Stimulated activated naive B cell treated with anti-CD40 and anti-IgM and Interleukin-4, amounts not matched to agents 10 μg/mL and 1 μg/mL and 100 μg/mL, for 72 hours (primary cell): ENCODE measurements at regions not wholly inside any gene's neighbourhood (a gene's known extent, or its start where the extent isn't known, plus 50 kb on each side); places are given as distances from the start of the nearest gene placed in this dataset.
A peak's percentile ranks its signal among the peaks of the same experiment; 100 is the strongest.
"Not testable (repeated sequence)": the region's sequence is repeated elsewhere in the genome, so short reads cannot be mapped to it uniquely, and the experiment has no call there.

ENCODE experiments used
- ATAC-seq, 2 donors: fragments of 150-1000 bp; cut with Tn5 transposase; replicated peaks; 2 replicates each; pipeline ENCODE4 v1.10.0; 2021; ENCODE audit warnings: moderate library complexity in 1 of 2
- DNase-seq: peaks from one replicate; pipeline ENCODE4 v3.0.0; 2021
- H3K27ac Mint-ChIP-seq: one replicate; pipeline ENCODE4 v1.8.0; 2022; ENCODE audit warnings: mild to moderate bottlenecking, mixed read lengths
- H3K27me3 Mint-ChIP-seq, 2 donors: one replicate each; pipeline ENCODE4 v1.8.0; 2022; ENCODE audit warnings: mixed read lengths in 2 of 2
- H3K36me3 Mint-ChIP-seq, 2 donors: one replicate each; pipeline ENCODE4 v1.8.0; 2022; ENCODE audit warnings: mixed read lengths in 2 of 2, mild to moderate bottlenecking in 1 of 2
- H3K4me1 Mint-ChIP-seq, 2 donors: one replicate each; pipeline ENCODE4 v1.8.0; 2022; ENCODE audit warnings: mixed read lengths in 2 of 2, mild to moderate bottlenecking in 1 of 2
- H3K4me3 Mint-ChIP-seq, 2 donors: one replicate each; pipeline ENCODE4 v1.8.0; 2022; ENCODE audit warnings: mild to moderate bottlenecking in 2 of 2, mixed read lengths in 2 of 2, moderate library complexity in 1 of 2
- H3K9me3 Mint-ChIP-seq, 2 donors: one replicate each; pipeline ENCODE4 v1.8.0; 2022; ENCODE audit warnings: mixed read lengths in 2 of 2, mild to moderate bottlenecking in 1 of 2

DNA sequence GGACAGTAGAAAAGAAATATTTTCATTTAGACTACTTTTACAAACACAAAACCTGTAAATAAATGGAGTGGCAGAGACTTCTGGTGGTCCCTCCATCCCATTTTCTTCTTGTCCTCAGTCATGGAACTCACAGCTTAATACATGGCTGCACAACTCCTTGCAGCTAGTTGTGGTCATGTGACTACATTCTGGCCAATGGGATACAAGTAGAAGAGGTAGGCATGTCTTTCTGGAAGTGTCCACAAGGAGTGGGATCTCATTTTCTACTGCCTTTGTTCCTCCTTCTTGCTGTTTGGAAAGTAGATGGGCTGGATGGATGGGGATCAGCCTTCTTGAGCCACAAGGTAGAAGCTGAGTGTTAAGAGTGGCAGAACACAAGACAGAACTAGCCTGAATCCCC, 555.8 kb downstream of the SATB2 start:
- ATAC-seq = no peak
- H3K27me3 Mint-ChIP-seq = no peaks in the 10 kb centered on the region
- peaks cover 5 to 9% of the 10 kb centered on the region in 2 donors for H3K9me3 Mint-ChIP-seq
- DNase-seq = no peak
- H3K4me3 Mint-ChIP-seq = no peak overlapping the region
- H3K4me1 Mint-ChIP-seq = peaks cover 5 to 8% of the 10 kb centered on the region in 2 donors
- no peak overlapping the region for H3K27ac Mint-ChIP-seq
- H3K36me3 Mint-ChIP-seq = no peaks in the 10 kb centered on the region

DNA sequence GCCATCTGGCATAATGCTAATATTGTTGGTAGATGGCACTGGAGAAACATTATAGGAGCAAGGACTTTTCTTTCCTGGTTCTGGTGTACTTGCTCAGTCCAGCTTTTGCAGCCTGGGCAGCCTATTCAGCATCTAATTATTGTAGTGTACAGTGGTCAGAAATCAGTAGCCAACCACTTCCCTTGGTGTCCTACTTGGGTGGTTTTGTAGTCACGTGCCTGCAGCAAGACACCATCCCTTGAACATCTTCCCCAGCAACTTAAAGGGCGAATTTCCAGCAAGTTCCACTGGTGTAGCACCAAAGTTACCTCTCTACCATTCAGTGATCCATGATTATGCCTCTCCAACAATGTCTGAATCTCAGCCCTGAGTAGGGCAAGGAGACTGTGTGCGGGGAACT, 557.6 kb downstream of the SATB2 start:
- Mint-ChIP-seq H3K27ac (no peak overlapping the region), H3K4me1 (no peaks in the 10 kb centered on the region), H3K36me3 (no peaks in the 10 kb centered on the region), H3K27me3 (no peaks in the 10 kb centered on the region), H3K4me3 (no peak overlapping the region), H3K9me3 (peaks cover 3 to 9% of the 10 kb centered on the region in 2 donors)
- ATAC-seq (no peak), DNase-seq (no peak)

DNA sequence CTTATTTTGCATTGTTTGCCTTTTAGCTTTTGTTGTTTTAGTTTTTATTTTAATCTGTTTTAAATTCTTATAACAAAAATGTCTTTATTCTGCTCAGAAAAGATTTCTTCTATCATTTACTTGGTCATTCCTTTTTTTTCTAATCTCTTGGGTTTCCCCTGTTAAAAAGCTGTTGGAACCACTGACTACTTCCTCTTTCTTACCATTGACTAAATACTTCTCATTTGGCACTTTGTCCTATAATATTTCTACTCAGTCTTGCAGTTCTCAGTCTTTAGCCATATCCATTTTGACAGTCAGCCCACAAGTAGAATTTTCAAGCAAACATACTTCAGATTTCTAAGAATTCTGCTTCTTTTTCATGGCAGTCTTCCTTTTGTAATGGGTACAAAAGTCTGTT, 567.2 kb downstream of the SATB2 start:
- H3K27ac Mint-ChIP-seq = no peak overlapping the region
- peaks cover 8 to 9% of the 10 kb centered on the region in 2 donors for H3K9me3 Mint-ChIP-seq
- ATAC-seq (peak in 1 of 2 donors; percentile 38), DNase-seq (no peak)
- no peaks in the 10 kb centered on the region for H3K4me1 Mint-ChIP-seq
- no peaks in the 10 kb centered on the region for H3K27me3 Mint-ChIP-seq
- no peaks in the 10 kb centered on the region for H3K36me3 Mint-ChIP-seq
- no peak overlapping the region for H3K4me3 Mint-ChIP-seq

DNA sequence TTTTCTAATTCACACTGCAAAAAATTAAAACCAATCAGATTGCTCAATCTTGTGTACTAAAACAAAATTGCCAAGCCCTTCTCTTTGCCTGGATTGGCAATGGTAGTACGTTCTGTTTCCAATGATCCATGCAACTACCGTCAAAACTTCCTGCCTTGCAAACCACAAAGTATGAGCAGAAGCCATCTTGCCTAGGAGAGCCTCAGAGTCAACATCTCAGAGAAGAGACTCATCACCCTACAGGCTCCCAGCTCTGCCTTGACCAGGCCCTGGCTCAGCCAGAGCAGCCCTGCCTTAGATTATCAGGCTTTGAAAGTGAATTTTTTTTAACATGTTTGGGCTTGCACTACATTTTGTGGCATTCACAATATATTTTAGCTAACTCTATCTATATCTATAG, 574.1 kb downstream of the SATB2 start:
- no peak overlapping the region for H3K4me3 Mint-ChIP-seq
- no peak overlapping the region for H3K27ac Mint-ChIP-seq
- H3K36me3 Mint-ChIP-seq = no peaks in the 10 kb centered on the region
- H3K27me3 Mint-ChIP-seq = no peaks in the 10 kb centered on the region
- H3K9me3 Mint-ChIP-seq = no peaks in the 10 kb centered on the region
- no peaks in the 10 kb centered on the region for H3K4me1 Mint-ChIP-seq
- ATAC-seq (no peak), DNase-seq (no peak)

DNA sequence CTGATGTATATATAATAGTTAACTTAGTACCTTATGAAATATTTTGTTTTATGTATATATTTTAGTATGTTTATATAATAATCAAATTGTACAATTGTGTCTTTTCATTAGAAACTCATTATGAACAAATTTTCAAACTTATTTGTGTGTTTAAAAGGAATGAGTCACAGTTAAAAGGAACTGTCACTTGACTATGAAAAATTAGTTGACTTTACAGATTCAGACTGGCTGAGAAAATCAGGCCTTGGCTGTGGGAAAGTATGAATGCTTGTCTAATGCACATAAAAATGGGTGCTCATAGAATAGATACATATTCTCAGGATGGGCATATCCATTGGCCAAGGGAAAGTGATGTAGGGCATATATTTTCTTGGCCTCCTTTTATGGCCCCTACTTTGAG, 576.8 kb downstream of the SATB2 start:
- H3K4me3 Mint-ChIP-seq = no peak overlapping the region
- ATAC-seq = no peak
- H3K36me3 Mint-ChIP-seq = no peaks in the 10 kb centered on the region
- H3K27me3 Mint-ChIP-seq = no peaks in the 10 kb centered on the region
- no peaks in the 10 kb centered on the region for H3K9me3 Mint-ChIP-seq
- no peak for DNase-seq
- H3K4me1 Mint-ChIP-seq = no peaks in the 10 kb centered on the region
- no peak overlapping the region for H3K27ac Mint-ChIP-seq

DNA sequence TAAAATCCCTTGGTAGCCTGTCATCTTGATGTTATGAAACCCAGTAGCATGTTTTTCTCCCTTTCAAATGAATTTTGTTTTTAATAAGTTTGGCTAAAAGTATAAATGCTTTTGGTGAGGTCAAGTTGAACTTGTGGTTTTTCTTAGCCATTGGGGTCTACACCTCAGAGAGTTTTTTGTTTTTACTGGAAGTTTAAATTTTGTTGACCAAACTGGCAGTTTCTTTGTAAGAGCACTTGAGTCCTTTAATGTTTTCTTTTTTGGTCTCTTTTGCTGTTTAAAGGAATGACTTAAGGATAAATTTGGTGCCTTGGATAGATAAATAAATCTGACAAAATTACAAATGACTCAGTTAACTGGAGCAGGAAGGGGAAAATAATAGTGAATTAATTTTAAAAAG, 577.3 kb downstream of the SATB2 start:
- H3K4me1 Mint-ChIP-seq = no peaks in the 10 kb centered on the region
- H3K27me3 Mint-ChIP-seq = no peaks in the 10 kb centered on the region
- no peak overlapping the region for H3K27ac Mint-ChIP-seq
- H3K36me3 Mint-ChIP-seq = no peaks in the 10 kb centered on the region
- H3K4me3 Mint-ChIP-seq = no peak overlapping the region
- ATAC-seq (no peak), DNase-seq (no peak)
- H3K9me3 Mint-ChIP-seq = peaks cover 0 to 3% of the 10 kb centered on the region in 2 donors

DNA sequence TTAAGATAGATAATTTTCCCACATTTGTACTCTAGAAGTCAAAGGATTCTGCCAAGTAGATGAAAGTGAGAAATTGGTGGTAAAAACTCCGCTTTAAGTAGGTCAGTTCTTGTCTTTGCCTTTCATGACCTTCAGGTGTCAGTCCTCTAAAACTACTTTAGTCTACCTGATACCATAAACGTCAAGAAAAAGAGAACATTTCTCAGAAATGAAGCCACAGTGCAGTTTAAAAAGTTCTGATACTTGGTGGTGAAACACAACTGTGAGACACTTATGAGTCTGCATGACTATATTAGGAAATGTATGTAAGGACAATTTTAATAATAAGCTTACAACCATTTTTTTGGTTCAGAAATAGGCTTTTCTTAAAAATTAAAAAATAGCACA, 583.3 kb downstream of the SATB2 start:
- Mint-ChIP-seq H3K36me3 (no peaks in the 10 kb centered on the region), H3K27ac (no peak overlapping the region), H3K9me3 (peaks cover 1 to 3% of the 10 kb centered on the region in 2 donors), H3K4me3 (no peak overlapping the region), H3K27me3 (no peaks in the 10 kb centered on the region), H3K4me1 (no peaks in the 10 kb centered on the region)
- no peak for DNase-seq
- ATAC-seq = no peak

DNA sequence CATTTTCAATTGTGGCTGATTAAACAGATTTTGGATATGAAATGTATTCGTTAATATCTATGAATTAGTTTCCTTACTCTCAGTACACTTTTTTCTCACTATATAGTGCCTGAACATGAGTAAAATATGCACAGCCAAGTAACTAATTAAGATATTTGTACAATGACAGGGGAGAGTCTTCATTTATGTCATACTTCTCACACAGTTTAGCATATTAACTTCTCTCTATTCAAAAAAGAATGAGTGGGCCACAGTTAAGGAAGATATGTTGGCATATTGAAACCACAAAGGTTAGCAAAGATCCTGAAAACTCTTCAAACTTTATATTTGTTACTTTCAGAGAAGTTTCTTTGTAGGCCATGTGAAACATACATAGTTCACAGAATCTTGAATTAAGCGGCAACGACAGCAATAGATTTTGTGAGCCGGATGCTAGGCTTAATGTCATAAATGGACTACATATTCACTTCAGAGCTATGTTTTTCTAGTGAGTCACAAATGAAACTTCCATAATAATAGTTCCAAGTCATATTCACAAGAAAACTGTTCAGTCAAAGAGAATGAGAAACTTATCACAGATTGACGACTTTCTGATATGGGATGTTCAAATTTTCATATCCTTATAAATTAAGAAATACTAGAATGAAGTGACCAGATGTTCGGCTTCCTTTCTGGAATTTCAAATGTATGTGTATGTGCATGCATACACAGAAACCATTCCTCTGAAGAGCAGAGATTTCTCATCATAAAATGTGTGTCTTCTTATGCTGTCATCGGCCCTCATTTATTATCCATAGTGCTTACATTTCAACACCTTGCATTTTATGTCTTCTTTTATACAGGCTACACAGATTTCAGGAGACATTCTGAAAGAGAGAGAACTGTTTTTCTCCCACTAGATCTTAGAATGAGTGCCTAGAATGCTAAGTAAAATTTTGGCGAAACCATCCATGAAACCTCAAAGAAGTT, 584.0 kb downstream of the SATB2 start:
- peaks cover 2 to 3% of the 10 kb centered on the region in 2 donors for H3K9me3 Mint-ChIP-seq
- no peak for DNase-seq
- H3K4me3 Mint-ChIP-seq = no peak overlapping the region
- no peak for ATAC-seq
- H3K27me3 Mint-ChIP-seq = no peaks in the 10 kb centered on the region
- H3K27ac Mint-ChIP-seq = no peak overlapping the region
- no peaks in the 10 kb centered on the region for H3K4me1 Mint-ChIP-seq
- H3K36me3 Mint-ChIP-seq = no peaks in the 10 kb centered on the region

DNA sequence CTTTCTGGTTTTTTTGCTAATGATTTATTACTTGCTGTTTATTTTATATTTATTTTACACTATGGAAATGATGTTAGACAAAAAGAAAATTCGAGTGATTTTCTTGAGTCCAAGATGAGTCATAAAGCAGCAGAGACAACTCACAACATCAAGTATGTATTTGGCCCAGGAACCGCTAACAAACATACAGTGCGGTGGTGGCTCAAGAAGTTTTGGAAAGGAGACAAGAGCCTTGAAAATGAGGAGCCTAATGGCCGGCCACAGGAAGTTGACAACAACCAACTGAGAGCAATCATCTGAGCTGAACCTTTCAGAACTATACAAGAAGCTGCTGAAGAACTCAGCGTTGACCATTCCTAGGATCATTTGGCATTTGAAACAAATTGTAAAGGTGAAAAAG, 594.1 kb downstream of the SATB2 start:
- DNase-seq (no peak), ATAC-seq (no peak)
- no peaks in the 10 kb centered on the region for H3K36me3 Mint-ChIP-seq
- no peaks in the 10 kb centered on the region for H3K4me1 Mint-ChIP-seq
- H3K9me3 Mint-ChIP-seq = peaks cover 4 to 10% of the 10 kb centered on the region in 2 donors
- no peaks in the 10 kb centered on the region for H3K27me3 Mint-ChIP-seq
- H3K4me3 Mint-ChIP-seq = no peak overlapping the region
- H3K27ac Mint-ChIP-seq = no peak overlapping the region

DNA sequence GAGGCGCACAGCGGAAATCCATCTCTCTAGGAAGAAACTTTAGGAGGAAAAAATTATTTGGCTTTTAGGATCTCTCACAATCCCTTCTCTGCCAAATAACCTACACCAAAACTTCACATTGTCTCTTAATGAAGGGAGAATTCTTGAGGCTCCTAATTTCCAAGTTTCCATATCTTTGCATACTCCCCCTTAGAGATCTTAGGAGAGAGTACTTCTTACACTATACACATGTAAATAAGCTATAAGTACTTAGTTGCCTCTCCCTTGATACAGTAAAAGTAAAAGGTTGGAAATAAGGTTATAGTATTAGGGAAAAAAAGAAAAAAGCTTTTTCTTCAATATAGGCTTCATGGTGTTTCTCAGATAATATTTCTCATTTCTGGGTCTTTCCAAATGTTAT, 596.7 kb downstream of the SATB2 start:
- H3K27me3 Mint-ChIP-seq = no peaks in the 10 kb centered on the region
- no peak overlapping the region for H3K4me3 Mint-ChIP-seq
- peaks cover 7 to 14% of the 10 kb centered on the region in 2 donors for H3K9me3 Mint-ChIP-seq
- H3K4me1 Mint-ChIP-seq = no peaks in the 10 kb centered on the region
- ATAC-seq (no peak), DNase-seq (no peak)
- no peaks in the 10 kb centered on the region for H3K36me3 Mint-ChIP-seq
- no peak overlapping the region for H3K27ac Mint-ChIP-seq

DNA sequence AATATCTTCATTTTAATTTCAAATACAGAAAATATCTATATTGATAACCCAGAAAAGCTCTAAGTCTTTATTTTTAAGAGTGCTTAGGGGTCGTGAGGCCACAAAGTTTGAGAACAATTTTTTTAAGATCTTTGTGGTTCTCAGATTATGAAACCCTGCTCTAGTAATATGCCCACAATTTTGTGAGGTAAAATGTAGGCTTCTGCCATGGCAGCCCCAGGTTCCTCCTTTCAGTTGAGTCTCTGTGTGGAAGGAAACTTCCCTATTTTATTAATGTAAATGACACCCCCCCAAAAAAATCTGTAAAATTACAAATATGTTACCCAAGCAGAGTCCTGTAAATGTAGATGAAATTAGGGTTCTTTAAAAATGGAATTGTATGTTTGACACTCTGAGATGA, 600.5 kb downstream of the SATB2 start:
- Mint-ChIP-seq H3K27ac (no peak overlapping the region), H3K9me3 (peaks cover 7 to 19% of the 10 kb centered on the region in 2 donors), H3K4me3 (no peak overlapping the region), H3K27me3 (no peaks in the 10 kb centered on the region), H3K36me3 (no peaks in the 10 kb centered on the region), H3K4me1 (no peaks in the 10 kb centered on the region)
- ATAC-seq (no peak), DNase-seq (no peak)

DNA sequence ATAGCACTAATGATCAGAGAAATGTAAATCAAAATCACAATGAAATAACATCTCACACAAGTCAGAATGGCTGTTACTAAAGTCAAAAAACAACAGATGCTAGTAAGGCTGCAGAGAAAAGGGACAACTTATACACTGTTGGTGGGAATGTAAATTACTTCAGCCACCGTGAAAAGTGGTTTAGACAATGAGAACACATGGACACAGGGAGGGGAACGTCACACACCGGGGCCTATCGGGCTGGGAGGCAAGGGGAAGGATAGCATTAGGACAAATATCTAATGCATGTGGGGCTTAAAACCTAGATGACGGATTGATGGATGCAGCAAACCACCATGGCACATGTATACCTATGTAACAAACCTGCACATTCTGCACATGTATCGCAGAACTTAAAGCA, 602.0 kb downstream of the SATB2 start:
- H3K9me3 Mint-ChIP-seq = peaks cover 7 to 19% of the 10 kb centered on the region in 2 donors
- H3K27ac Mint-ChIP-seq, DNase-seq, ATAC-seq, H3K4me1 Mint-ChIP-seq, H3K4me3 Mint-ChIP-seq, H3K36me3 Mint-ChIP-seq, H3K27me3 Mint-ChIP-seq: not testable (repeated sequence)

DNA sequence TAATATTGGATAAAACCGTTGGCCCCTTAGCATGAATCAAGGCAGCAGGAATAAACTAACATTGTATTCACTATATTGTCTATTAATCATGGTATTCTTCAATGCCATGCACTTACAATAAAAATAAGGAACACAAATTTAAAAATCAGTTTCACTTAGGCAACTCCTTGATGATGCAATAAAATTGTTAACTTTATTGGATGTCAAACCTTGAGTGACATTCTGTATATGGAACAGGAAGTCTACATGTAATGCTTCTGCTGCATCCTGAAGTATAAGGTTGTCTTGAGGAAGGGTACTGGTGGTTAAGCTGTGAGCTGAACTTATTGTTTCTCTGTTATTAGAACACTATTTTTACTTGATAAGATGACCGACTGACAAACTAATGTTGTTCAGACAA, 605.5 kb downstream of the SATB2 start:
- H3K27ac Mint-ChIP-seq = no peak overlapping the region
- peaks cover 3 to 8% of the 10 kb centered on the region in 2 donors for H3K9me3 Mint-ChIP-seq
- DNase-seq (no peak), ATAC-seq (no peak)
- H3K36me3 Mint-ChIP-seq = no peaks in the 10 kb centered on the region
- H3K27me3 Mint-ChIP-seq = no peaks in the 10 kb centered on the region
- H3K4me1 Mint-ChIP-seq = no peaks in the 10 kb centered on the region
- H3K4me3 Mint-ChIP-seq = no peak overlapping the region

DNA sequence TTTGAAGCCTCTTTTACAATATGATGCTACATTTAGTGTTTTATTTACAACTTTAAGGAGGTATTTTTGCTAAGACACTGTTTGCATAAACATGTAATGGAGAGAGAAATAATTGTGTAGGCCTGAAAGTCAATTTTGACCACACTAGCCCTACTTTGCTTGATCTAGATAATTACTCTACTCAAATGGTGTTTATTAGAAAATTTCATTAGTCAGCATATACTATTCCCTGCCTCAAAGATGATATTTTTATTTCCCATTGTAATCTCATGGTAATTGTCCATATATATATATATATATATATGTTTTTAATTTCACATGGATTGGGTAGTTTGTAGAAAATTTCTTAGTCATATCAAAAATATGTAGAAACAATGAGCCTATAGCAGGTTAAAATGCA, 632.2 kb downstream of the SATB2 start:
- H3K27ac Mint-ChIP-seq = no peak overlapping the region
- H3K9me3 Mint-ChIP-seq = peaks cover 2 to 11% of the 10 kb centered on the region in 2 donors
- H3K4me3 Mint-ChIP-seq = no peak overlapping the region
- H3K4me1 Mint-ChIP-seq = no peaks in the 10 kb centered on the region
- no peaks in the 10 kb centered on the region for H3K36me3 Mint-ChIP-seq
- no peak for DNase-seq
- no peaks in the 10 kb centered on the region for H3K27me3 Mint-ChIP-seq
- ATAC-seq = no peak

DNA sequence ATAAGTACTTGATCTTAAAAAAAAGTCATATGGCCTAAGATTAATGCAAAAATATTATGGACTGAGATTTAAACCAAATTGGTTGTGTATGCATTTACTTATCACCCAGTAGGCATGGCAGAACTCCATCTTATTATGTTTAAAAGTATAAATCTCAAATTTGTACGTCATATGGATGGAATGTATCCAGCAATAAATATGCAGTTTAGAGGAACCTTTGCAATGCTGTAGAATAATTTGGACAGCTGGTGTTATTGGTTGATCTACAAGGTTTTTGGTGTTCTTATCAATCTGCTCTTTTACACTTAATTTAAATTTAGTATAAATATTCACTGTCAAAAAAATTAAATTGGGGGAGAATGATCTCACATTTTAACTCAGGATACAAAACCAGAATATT, 640.2 kb downstream of the SATB2 start:
- H3K9me3 Mint-ChIP-seq = peaks cover 2 to 4% of the 10 kb centered on the region in 2 donors
- no peak for DNase-seq
- H3K27me3 Mint-ChIP-seq = no peaks in the 10 kb centered on the region
- H3K27ac Mint-ChIP-seq = no peak overlapping the region
- ATAC-seq = no peak
- H3K4me3 Mint-ChIP-seq = no peak overlapping the region
- no peaks in the 10 kb centered on the region for H3K4me1 Mint-ChIP-seq
- no peaks in the 10 kb centered on the region for H3K36me3 Mint-ChIP-seq
